H1 (cell line): ENCODE measurements at regions not wholly inside any gene's neighbourhood (a gene's known extent, or its start where the extent isn't known, plus 50 kb on each side); places are given as distances from the start of the nearest gene placed in this dataset.

ENCODE experiments used
- CTCF ChIA-PET: fragments of 300-600 bp; sonication (Branson Sonifier 250); formaldehyde crosslinking; loops from one replicate; lab custom pipeline; 2021; ENCODE audit not compliant: partially characterized antibody; lab: Charles Lee
- POLR2A ChIA-PET: fragments of 300-600 bp; sonication (Branson Sonifier 250); formaldehyde crosslinking; loops from one replicate; lab custom pipeline; 2021; ENCODE audit warnings: inconsistent platforms; ENCODE audit not compliant: partially characterized antibody; lab: Charles Lee
- DNase-seq, 2 experiments: peaks; one replicate each; pipeline versions ENCODE4 v3.0.0 to v3.0.0-alpha.2; 2010 to 2022; ENCODE audit warnings: low spot score in 2 of 2, low read depth in 1 of 2, mixed read lengths in 1 of 2
- FAIRE-seq: peaks from 2 replicates; lab custom pipeline; 2011; peaks lifted over from hg19 to GRCh38; lab: Jason Lieb, UNC
- H2AFZ ChIP-seq: 2 replicates; pipeline ENCODE4 v1.8.1; 2012; ENCODE audit warnings: low read length, inconsistent platforms
- H2AK5ac ChIP-seq: 2 replicates; pipeline ENCODE4 v1.6.1; 2013; ENCODE audit warnings: low read depth, low read length
- H2BK120ac ChIP-seq: replicated peaks from 2 replicates; pipeline ENCODE3; 2013; ENCODE audit warnings: low read depth, low read length, inconsistent platforms
- H2BK12ac ChIP-seq: 2 replicates; pipeline ENCODE4 v1.6.1; 2013; ENCODE audit warnings: low read depth, low read length
- H2BK15ac ChIP-seq: 2 replicates; pipeline ENCODE4 v1.6.1; 2013; ENCODE audit warnings: low read length
- H2BK20ac ChIP-seq: 2 replicates; pipeline ENCODE4 v1.6.1; 2013; ENCODE audit warnings: low read length
- H2BK5ac ChIP-seq: 2 replicates; pipeline ENCODE4 v1.6.1; 2013; ENCODE audit warnings: low read depth, low read length
- H3K14ac ChIP-seq: 2 replicates; pipeline ENCODE4 v1.6.1; 2013; ENCODE audit warnings: inconsistent platforms; ENCODE audit not compliant: insufficient read length
- H3K18ac ChIP-seq: 2 replicates; pipeline ENCODE4 v1.6.1; 2013; ENCODE audit warnings: low read length; ENCODE audit errors: extremely low read depth
- H3K23ac ChIP-seq: 2 replicates; pipeline ENCODE4 v1.6.1; 2013; ENCODE audit warnings: inconsistent platforms; ENCODE audit not compliant: insufficient read length
- H3K23me2 ChIP-seq: 2 replicates; pipeline ENCODE4 v1.6.1; 2013; ENCODE audit warnings: low read depth, low read length
- H3K27ac ChIP-seq: 2 replicates; pipeline ENCODE4 v1.6.1; 2011; ENCODE audit warnings: low read depth, low read length, inconsistent platforms
- H3K27me3 ChIP-seq, 4 experiments: replicated peaks in 1 of 4; 1 replicate in 1 of 4; 2 replicates in 3 of 4; pipeline versions ENCODE4 v1.6.1 to v1.8.1; 2011 to 2013; ENCODE audit warnings: low read length in 3 of 4, mild to moderate bottlenecking in 3 of 4, inconsistent platforms in 2 of 4, mixed read lengths in 2 of 4, moderate library complexity in 1 of 4; ENCODE audit not compliant: control insufficient read depth in 3 of 4, insufficient read depth in 3 of 4; ENCODE audit errors: extremely low read depth in 1 of 4
- H3K36me3 ChIP-seq, 4 experiments: 2 replicates each; pipeline versions ENCODE4 v1.6.1 to v1.8.1; 2011 to 2013; ENCODE audit warnings: mild to moderate bottlenecking in 4 of 4, low read length in 3 of 4, moderate library complexity in 2 of 4, control low read depth in 1 of 4, inconsistent platforms in 1 of 4; ENCODE audit not compliant: insufficient read depth in 4 of 4, control insufficient read depth in 2 of 4
- H3K4ac ChIP-seq: replicated peaks from 2 replicates; pipeline ENCODE3; 2013; ENCODE audit warnings: low read length, low read depth, mixed read lengths, inconsistent platforms; ENCODE audit not compliant: insufficient read length
- H3K4me1 ChIP-seq, 4 experiments: replicated peaks in 1 of 4; 1 replicate in 1 of 4; 2 replicates in 3 of 4; pipeline versions ENCODE4 v1.6.1 to v1.8.1; 2011 to 2013; ENCODE audit warnings: low read length in 3 of 4, inconsistent platforms in 2 of 4, mixed read lengths in 1 of 4; ENCODE audit not compliant: insufficient read depth in 4 of 4, control insufficient read depth in 3 of 4
- H3K4me2 ChIP-seq, 2 experiments: 2 replicates each; pipeline versions ENCODE4 v1.6.1 to v1.8.1; 2011 to 2013; ENCODE audit warnings: low read depth in 2 of 2, low read length in 2 of 2, control low read depth in 1 of 2, inconsistent platforms in 1 of 2, mild to moderate bottlenecking in 1 of 2; ENCODE audit not compliant: insufficient read depth in 1 of 2
- H3K4me3 ChIP-seq, 4 experiments: fragments of 200-600, 300-600 bp in 1 of 4; sonication (generic), shearing (Covaris generic), sonication (Bioruptor Twin) in 1 of 4; 2 replicates each; pipeline versions ENCODE4 v1.5.1 to v1.8.1; 2011 to 2016; ENCODE audit warnings: low read length in 4 of 4, low read depth in 3 of 4, control low read depth in 2 of 4, inconsistent platforms in 2 of 4, mild to moderate bottlenecking in 2 of 4, mixed read lengths in 1 of 4, moderate library complexity in 1 of 4; ENCODE audit not compliant: insufficient read depth in 2 of 4; ENCODE audit errors: extremely low read depth in 1 of 4
- H3K56ac ChIP-seq: replicated peaks from 2 replicates; pipeline ENCODE3; 2013; ENCODE audit warnings: low read depth, mild to moderate bottlenecking, mixed read lengths, low read length, inconsistent platforms; ENCODE audit not compliant: insufficient read length
- H3K79me1 ChIP-seq: 2 replicates; pipeline ENCODE4 v1.6.1; 2013; ENCODE audit warnings: low read depth, low read length, control low read depth
- H3K79me2 ChIP-seq, 2 experiments: 2 replicates each; pipeline versions ENCODE4 v1.6.1 to v1.8.1; 2012 to 2013; ENCODE audit warnings: low read length in 2 of 2, mild to moderate bottlenecking in 2 of 2, inconsistent platforms in 1 of 2; ENCODE audit not compliant: insufficient read depth in 2 of 2, control insufficient read depth in 1 of 2
- H3K9ac ChIP-seq, 4 experiments: replicated peaks in 1 of 4; 1 replicate in 1 of 4; 2 replicates in 3 of 4; pipeline versions ENCODE4 v1.6.1 to v1.8.1; 2011 to 2013; ENCODE audit warnings: low read depth in 3 of 4, low read length in 3 of 4, control low read depth in 2 of 4, mild to moderate bottlenecking in 2 of 4, moderate library complexity in 2 of 4, inconsistent platforms in 1 of 4; ENCODE audit errors: extremely low read depth in 1 of 4
- H3K9me3 ChIP-seq, 2 experiments: 2 replicates each; pipeline versions ENCODE4 v1.6.1 to v1.8.1; 2012 to 2013; ENCODE audit warnings: mild to moderate bottlenecking in 2 of 2, moderate library complexity in 2 of 2, control low read depth in 1 of 2, inconsistent platforms in 1 of 2, low read depth in 1 of 2, low read length in 1 of 2, mixed read lengths in 1 of 2; ENCODE audit not compliant: insufficient read depth in 2 of 2
- H4K20me1 ChIP-seq, 2 experiments: replicated peaks in 1 of 2; 2 replicates each; pipeline versions ENCODE3 to v1.8.1; 2011 to 2013; ENCODE audit warnings: inconsistent platforms in 2 of 2, low read length in 2 of 2, mild to moderate bottlenecking in 1 of 2; ENCODE audit not compliant: insufficient read depth in 2 of 2, control insufficient read depth in 1 of 2
- H4K5ac ChIP-seq: 2 replicates; pipeline ENCODE4 v1.6.1; 2013; ENCODE audit warnings: low read length, low read depth, mixed read lengths, inconsistent platforms; ENCODE audit not compliant: insufficient read length
- H4K8ac ChIP-seq: 2 replicates; pipeline ENCODE4 v1.8.0; 2013; ENCODE audit warnings: mild to moderate bottlenecking, moderate library complexity, low read length, inconsistent platforms; ENCODE audit not compliant: insufficient read depth; ENCODE audit errors: extremely low read depth
- H4K91ac ChIP-seq: replicated peaks from 2 replicates; pipeline ENCODE3; 2013; ENCODE audit warnings: low read length, mixed read lengths, inconsistent platforms; ENCODE audit not compliant: insufficient read length
- CEBPB ChIP-seq: IDR thresholded peaks from 2 replicates; pipeline ENCODE4 v1.6.1; 2012; ENCODE audit warnings: low read depth, low read length
- CHD2 ChIP-seq: IDR thresholded peaks from 2 replicates; pipeline ENCODE4 v1.6.1; 2012; ENCODE audit warnings: low read length, improper control_type of control experiment
- GABPA ChIP-seq: IDR thresholded peaks from 2 replicates; pipeline ENCODE4 v1.6.1; 2011; ENCODE audit warnings: mild to moderate bottlenecking, low read length, moderate library complexity, borderline replicate concordance; ENCODE audit not compliant: insufficient read depth
- NRF1 ChIP-seq: IDR thresholded peaks from 2 replicates; pipeline ENCODE4 v1.6.1; 2011; ENCODE audit warnings: mild to moderate bottlenecking, low read depth, low read length, improper control_type of control experiment
- POU5F1 ChIP-seq: IDR thresholded peaks from 2 replicates; pipeline ENCODE4 v1.6.1; 2011; ENCODE audit warnings: low read depth, mild to moderate bottlenecking, low read length, moderate library complexity
- RXRA ChIP-seq: IDR thresholded peaks from 2 replicates; pipeline ENCODE4 v1.6.1; 2011; ENCODE audit warnings: low read depth, mild to moderate bottlenecking, low read length, moderate library complexity; ENCODE audit not compliant: insufficient read depth
- SIRT6 ChIP-seq: IDR thresholded peaks from one replicate; pipeline ENCODE4 v1.7.1; 2012; ENCODE audit warnings: low read length, inconsistent platforms
- SRF ChIP-seq: IDR thresholded peaks from 2 replicates; pipeline ENCODE4 v1.6.1; 2011; ENCODE audit warnings: mild to moderate bottlenecking, low read depth, low read length, moderate library complexity
- TBP ChIP-seq: IDR thresholded peaks from 2 replicates; pipeline ENCODE4 v1.6.1; 2011; ENCODE audit warnings: low read depth, low read length, improper control_type of control experiment
- YY1 ChIP-seq: IDR thresholded peaks from 2 replicates; pipeline ENCODE4 v1.6.1; 2011; ENCODE audit warnings: low read depth, mild to moderate bottlenecking, low read length
- WGBS, 2 experiments: shearing (Covaris generic) in 1 of 2; methylation state at CpG; one replicate each; pipeline versions ENCODE4 v1.1.6 to v1.1.7; 2013 to 2015; ENCODE audit warnings: low lambda C conversion rate in 2 of 2, mixed read lengths in 2 of 2, inconsistent platforms in 1 of 2, low coverage in 1 of 2, missing lambda C conversion rate in 1 of 2; ENCODE audit not compliant: insufficient replicate concordance in 2 of 2, insufficient coverage in 1 of 2, insufficient read length in 1 of 2; ENCODE audit errors: extremely low coverage in 1 of 2, missing lambda C conversion rate in 1 of 2; 5-methylcytosine and 5-hydroxymethylcytosine counted together

DNA sequence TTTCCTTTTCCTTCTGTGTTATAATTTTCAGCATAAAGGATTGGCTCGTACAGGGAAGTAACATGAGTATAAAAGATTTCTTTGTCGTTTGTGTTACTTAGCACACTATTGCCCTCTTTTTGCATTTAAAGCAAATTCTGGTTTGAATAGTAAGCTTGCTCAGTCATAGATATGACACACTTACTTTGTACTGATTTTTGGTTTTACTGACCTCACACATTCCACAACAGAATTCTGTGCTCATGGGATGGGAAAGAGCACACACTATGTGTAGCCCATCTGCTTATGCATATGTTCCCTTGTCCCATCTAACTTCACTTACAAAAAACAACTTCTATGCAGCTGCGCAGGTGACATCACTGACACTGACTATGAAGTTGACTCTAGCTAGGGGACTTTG is 111.9 kb upstream of the MTAP start (continued):
- TF ChIP-seq YY1, result no peak

DNA sequence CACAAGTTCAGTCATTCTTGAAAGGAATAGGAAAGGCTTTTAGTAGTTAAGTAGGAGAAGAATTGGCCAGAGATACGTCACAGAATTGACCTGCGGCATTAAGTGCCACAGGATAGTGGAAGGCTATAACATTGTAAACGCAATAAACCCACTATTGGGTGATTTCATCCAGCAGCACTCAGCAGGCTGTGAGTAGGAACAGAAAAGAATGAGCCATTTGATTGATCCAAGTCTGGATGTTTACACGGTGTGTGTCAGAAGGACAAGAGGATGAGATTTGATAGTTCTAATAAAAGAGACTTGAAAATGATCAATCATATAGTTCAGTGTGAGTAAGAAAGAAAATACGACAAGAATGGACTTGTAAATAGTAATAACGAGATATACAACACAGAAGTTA is 110.0 kb upstream of the MTAP start:
- Histone ChIP-seq H3K27me3 (no peaks in the 10 kb centered on the region), H3K9ac (no peak overlapping the region), H3K56ac (no peak overlapping the region), H3K27ac (no peak overlapping the region), H3K79me2 (no peaks in the 10 kb centered on the region), H3K23ac (no peak overlapping the region), H4K5ac (no peak overlapping the region), H2AK5ac (no peak overlapping the region), H2BK20ac (no peak overlapping the region), H2BK5ac (no peak overlapping the region), H2AFZ (no peak overlapping the region), H3K79me1 (no peaks in the 10 kb centered on the region), H2BK15ac (no peak overlapping the region), H2BK12ac (no peak overlapping the region), H3K4me1 (peaks cover 0 to 2% (median 0%) of the 10 kb centered on the region in 4 experiments; a peak in 1 of 7 replicates), H4K91ac (no peak overlapping the region), H2BK120ac (no peak overlapping the region), H4K20me1 (no peaks in the 10 kb centered on the region), H3K4ac (no peak overlapping the region), H3K23me2 (no peaks in the 10 kb centered on the region; the same call in 1 of the 2 replicates), H3K9me3 (peaks cover 0 to 10% of the 10 kb centered on the region in 2 experiments; a peak in 1 of 4 replicates), H3K4me3 (no peak overlapping the region), H3K36me3 (no peaks in the 10 kb centered on the region), H3K18ac (no peak overlapping the region), H4K8ac (no peak overlapping the region), H3K14ac (no peak overlapping the region), H3K4me2 (no peak overlapping the region)
- no peak for FAIRE-seq
- no peak for DNase-seq
- ChIA-PET POLR2A (no interaction called here), CTCF (interaction anchor here (1.4 kb wide), 1 partner anchor 98 kb away, joined by 3 read pairs; no protein-coding TSS in a partner anchor)
- WGBS, 2 experiments, result 90% methylated on average over 6 of the region's 6 CpGs; no CpG with 5 or more reads in 1 of the 2 experiments
- no peak for TF ChIP-seq RXRA
- TF ChIP-seq NRF1, result no peak
- TF ChIP-seq POU5F1, result no peak
- TF ChIP-seq CHD2, result no peak
- TF ChIP-seq CEBPB, result no peak
- no peak for TF ChIP-seq SIRT6
- TF ChIP-seq GABPA, result no peak
- no peak for TF ChIP-seq SRF
- no peak for TF ChIP-seq TBP
